ENCODE measurements at regions not wholly inside any gene's neighbourhood (a gene's known extent, or its start where the extent isn't known, plus 50 kb on each side); places are given as distances from the start of the nearest gene placed in this dataset.

DNA sequence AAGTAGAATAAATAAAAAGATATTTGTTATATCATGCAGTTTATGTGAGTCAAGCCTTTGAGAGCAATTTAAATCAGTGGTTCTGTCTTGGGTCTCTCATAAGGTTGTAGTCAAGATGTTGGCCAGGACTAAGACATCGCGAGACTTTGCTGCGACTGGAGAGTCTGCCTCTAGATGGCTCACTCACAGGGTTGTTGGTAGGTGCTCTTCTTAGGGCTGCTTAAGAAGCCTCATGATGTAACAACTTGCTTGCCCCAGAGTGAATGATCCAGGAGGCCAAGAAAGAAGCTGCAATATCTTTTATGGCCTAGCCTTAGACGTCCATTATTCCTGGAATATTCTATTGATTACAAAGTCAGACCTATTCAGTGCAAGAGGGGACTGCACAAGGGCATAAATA, 73.1 kb upstream of the CACHD1 start:
- ATAC-seq (ENCODE audit: low read depth): no peak
- dilution Hi-C loops (cut with HindIII; ENCODE audit: low sequenced_read_pairs, unreplicated experiment): no loop called here
- H2AK9ac ChIP-seq (replicated peaks; ENCODE audit: low read depth, low read length, poor library complexity): no peak overlapping the region
- H3K9ac ChIP-seq (ENCODE audit: low read depth, low read length): no peak overlapping the region
- no peak overlapping the region for H3K4me2 ChIP-seq (ENCODE audit: low read depth, low read length)
- no peak overlapping the region for H3K4ac ChIP-seq (ENCODE audit: low read depth, low read length)
- H2BK5ac ChIP-seq (ENCODE audit: low read depth, low read length, poor library complexity, severe bottlenecking): no peak overlapping the region
- WGBS, 2 experiments (ENCODE audit: extremely low coverage in 2 of 2, insufficient read length in 1 of 2): 80% methylated on average over 1 of the region's 4 CpGs; no CpG with 5 or more reads in 1 of the 2 experiments
- no peak overlapping the region for H3K23ac ChIP-seq (ENCODE audit: low read depth, low read length)
- intact Hi-C loops (cut with micrococcal nuclease): no loop called here
- no peak for TF ChIP-seq RAD21 (IDR thresholded peaks at IDR 0.05; ENCODE audit: low read length)
- TF ChIP-seq CHD1 (IDR thresholded peaks at IDR 0.05; ENCODE audit: low read depth, low read length): no peak
- no peak for TF ChIP-seq RCOR1 (IDR thresholded peaks at IDR 0.05; ENCODE audit: insufficient replicate concordance, low read length)
- no peak for TF ChIP-seq POLR2A (IDR thresholded peaks at IDR 0.05; ENCODE audit: low read depth, low read length)
- no peak for TF ChIP-seq MAZ (IDR thresholded peaks at IDR 0.05; ENCODE audit: borderline replicate concordance, low read depth, low read length)
- TF ChIP-seq, protein P1, sequence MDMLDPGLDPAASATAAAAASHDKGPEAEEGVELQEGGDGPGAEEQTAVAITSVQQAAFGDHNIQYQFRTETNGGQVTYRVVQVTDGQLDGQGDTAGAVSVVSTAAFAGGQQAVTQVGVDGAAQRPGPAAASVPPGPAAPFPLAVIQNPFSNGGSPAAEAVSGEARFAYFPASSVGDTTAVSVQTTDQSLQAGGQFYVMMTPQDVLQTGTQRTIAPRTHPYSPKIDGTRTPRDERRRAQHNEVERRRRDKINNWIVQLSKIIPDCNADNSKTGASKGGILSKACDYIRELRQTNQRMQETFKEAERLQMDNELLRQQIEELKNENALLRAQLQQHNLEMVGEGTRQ (IDR thresholded peaks at IDR 0.05; ENCODE audit: low read depth, low read length): no peak
- TF ChIP-seq FOS (IDR thresholded peaks at IDR 0.05; ENCODE audit: low read depth, low read length): no peak
- no peak for TF ChIP-seq MXI1 (IDR thresholded peaks at IDR 0.05; ENCODE audit: borderline replicate concordance, low read depth, low read length)
- TF ChIP-seq, protein P2, sequence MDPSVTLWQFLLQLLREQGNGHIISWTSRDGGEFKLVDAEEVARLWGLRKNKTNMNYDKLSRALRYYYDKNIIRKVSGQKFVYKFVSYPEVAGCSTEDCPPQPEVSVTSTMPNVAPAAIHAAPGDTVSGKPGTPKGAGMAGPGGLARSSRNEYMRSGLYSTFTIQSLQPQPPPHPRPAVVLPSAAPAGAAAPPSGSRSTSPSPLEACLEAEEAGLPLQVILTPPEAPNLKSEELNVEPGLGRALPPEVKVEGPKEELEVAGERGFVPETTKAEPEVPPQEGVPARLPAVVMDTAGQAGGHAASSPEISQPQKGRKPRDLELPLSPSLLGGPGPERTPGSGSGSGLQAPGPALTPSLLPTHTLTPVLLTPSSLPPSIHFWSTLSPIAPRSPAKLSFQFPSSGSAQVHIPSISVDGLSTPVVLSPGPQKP (IDR thresholded peaks at IDR 0.05; ENCODE audit: borderline replicate concordance, low read depth, low read length): no peak
- no peak for TF ChIP-seq RFX5 (IDR thresholded peaks at IDR 0.05; ENCODE audit: low read depth, low read length)
- no peak for TF ChIP-seq NFE2L2 (IDR thresholded peaks at IDR 0.05; ENCODE audit: low read depth, low read length)
- TF ChIP-seq SMC3 (IDR thresholded peaks at IDR 0.05; ENCODE audit: low read depth, low read length): no peak
- no peaks in the 10 kb centered on the region; the same call in none of the 2 replicates for H3K27me3 ChIP-seq (ENCODE audit: control insufficient read depth, insufficient read depth, low read length)
- no peaks in the 10 kb centered on the region for H3K9me1 ChIP-seq (ENCODE audit: insufficient read depth, low read length)
- H3K79me1 ChIP-seq (ENCODE audit: low read depth in 1 of 2, low read length in 2 of 2): no peaks in the 10 kb centered on the region
- BruUV-seq (replicated peaks): no TSS peak
- in situ Hi-C loops (cut with MboI; ENCODE audit: low sequenced_read_pairs): no loop called here
- no peak overlapping the region for H3K18ac ChIP-seq (ENCODE audit: low read depth, low read length)
- H3K4me3 ChIP-seq (ENCODE audit: insufficient read depth, low read depth, low read length): no peak overlapping the region
- H3K36me3 ChIP-seq (ENCODE audit: control insufficient read depth, insufficient read depth, low read length): no peaks in the 10 kb centered on the region
- no peak overlapping the region for H2BK20ac ChIP-seq (ENCODE audit: low read depth, low read length)
- no peak overlapping the region for H4K5ac ChIP-seq (ENCODE audit: low read depth, low read length)
- H3K27ac ChIP-seq (ENCODE audit: insufficient read depth, low read length): no peak overlapping the region
- H4K20me1 ChIP-seq (ENCODE audit: insufficient read depth, low read length): no peaks in the 10 kb centered on the region
- H4K91ac ChIP-seq (ENCODE audit: insufficient read depth, low read depth, low read length): no peak overlapping the region
- H3K56ac ChIP-seq (ENCODE audit: extremely low read depth, insufficient read depth, low read length): no peak overlapping the region
- no peak overlapping the region for H2AFZ ChIP-seq (replicated peaks; ENCODE audit: low read length, poor library complexity)
- H2BK120ac ChIP-seq (ENCODE audit: low read depth, low read length): no peak overlapping the region
- POLR2A ChIA-PET (ENCODE audit: unreplicated experiment): no interaction called here
- H2AK5ac ChIP-seq (ENCODE audit: low read depth, low read length): no peak overlapping the region
- DNase-seq: no peak
- no peak overlapping the region for H2BK15ac ChIP-seq (ENCODE audit: low read depth, low read length)
- no peak overlapping the region for H3K14ac ChIP-seq (replicated peaks; ENCODE audit: low read depth, low read length)
- CTCF ChIA-PET: no interaction called here
- no peak overlapping the region for H4K8ac ChIP-seq (ENCODE audit: low read depth in 2 of 2, low read length in 2 of 2)
- H3K4me1 ChIP-seq (ENCODE audit: control insufficient read depth, insufficient read depth, low read length): no peaks in the 10 kb centered on the region
- no peaks in the 10 kb centered on the region for H3K9me3 ChIP-seq (ENCODE audit: control insufficient read depth, insufficient read depth, low read length)
